ENCODE measurements at regions not wholly inside any gene's neighbourhood (a gene's known extent, or its start where the extent isn't known, plus 50 kb on each side); places are given as distances from the start of the nearest gene placed in this dataset.

- no peak for DNase-seq
Measured at GRCh38 chr1:163013826-163014600, 55.1 kb upstream of the RGS4 start.

- DNase-seq, result no peak
Measured at GRCh38 chr1:163006051-163006834, 62.9 kb upstream of the RGS4 start.

GRCh38 chr1:162997499-162998285 lies 71.5 kb upstream of the RGS4 start:
- DNase-seq, result no peak

- no peak for DNase-seq
Measured at GRCh38 chr1:162996261-162996660, 72.9 kb upstream of the RGS4 start.

- no peak for DNase-seq
Measured at GRCh38 chr1:162994921-162995320, 74.2 kb upstream of the RGS4 start.

GRCh38 chr1:162993846-162994245 lies 75.3 kb upstream of the RGS4 start:
- no peak for DNase-seq

GRCh38 chr1:162992945-162993344 lies 76.2 kb upstream of the RGS4 start:
- DNase-seq, result no peak

- DNase-seq, result no peak
Measured at GRCh38 chr1:162991444-162991843, 77.7 kb upstream of the RGS4 start.

GRCh38 chr1:162990665-162991064 lies 78.5 kb upstream of the RGS4 start:
- DNase-seq, result no peak

- no peak for DNase-seq
Measured at GRCh38 chr1:162988869-162989268, 80.3 kb upstream of the RGS4 start.

- no peak for DNase-seq
Measured at GRCh38 chr1:162987866-162988265, 81.3 kb upstream of the RGS4 start.

- no peak for DNase-seq
Measured at GRCh38 chr1:162985816-162986435, 83.2 kb upstream of the RGS4 start.

GRCh38 chr1:162984699-162985098 lies 84.5 kb upstream of the RGS4 start:
- no peak for DNase-seq

GRCh38 chr1:162983671-162984425 lies 85.3 kb upstream of the RGS4 start:
- DNase-seq, result no peak

- no peak for DNase-seq
Measured at GRCh38 chr1:162982364-162982763, 86.8 kb upstream of the RGS4 start.

GRCh38 chr1:162977944-162978568 lies 91.1 kb upstream of the RGS4 start:
- DNase-seq, result peak; percentile 92 to 96

GRCh38 chr1:162976628-162977027 lies 92.5 kb upstream of the RGS4 start:
- DNase-seq, result peak in 1 of 2 experiments; percentile 39

GRCh38 chr1:162974810-162975209 lies 94.4 kb upstream of the RGS4 start:
- DNase-seq, result no peak

- DNase-seq, result no peak
Measured at GRCh38 chr1:162973381-162973795, 95.8 kb upstream of the RGS4 start.

GRCh38 chr1:162972773-162973172 lies 96.4 kb upstream of the RGS4 start:
- DNase-seq, result no peak

- DNase-seq, result no peak
Measured at GRCh38 chr1:162970021-162970420, 99.1 kb upstream of the RGS4 start.

- DNase-seq, result no peak
Measured at GRCh38 chr1:162966613-162967012, 102.5 kb upstream of the RGS4 start.
